ENCODE measurements at regions not wholly inside any gene's neighbourhood (a gene's known extent, or its start where the extent isn't known, plus 50 kb on each side); places are given as distances from the start of the nearest gene placed in this dataset.

- TF ChIP-seq POLR2A (IDR thresholded peaks at IDR 0.05; ENCODE audit: borderline replicate concordance, extremely low read depth, insufficient read depth, insufficient read length) (no peak), EZH2phosphoT487 (IDR thresholded peaks at IDR 0.05; ENCODE audit: borderline replicate concordance) (no peak)
Measured at GRCh38 chr7:8831376-8831775, 398.0 kb downstream of the NXPH1 start.
